GM12872 (cell line): ENCODE measurements at regions not wholly inside any gene's neighbourhood (a gene's known extent, or its start where the extent isn't known, plus 50 kb on each side); places are given as distances from the start of the nearest gene placed in this dataset.

Source experiments
- TF ChIP-seq, protein P1 (sequence below): IDR thresholded peaks from 3 replicates; pipeline ENCODE4 v1.5.1; 2011; ENCODE audit warnings: low read depth, mild to moderate bottlenecking, low read length, moderate library complexity; ENCODE audit not compliant: insufficient read depth

GRCh38 chr2:8598295-8599165 lies 83.3 kb upstream of the ID2 start:
- TF ChIP-seq, protein P1, sequence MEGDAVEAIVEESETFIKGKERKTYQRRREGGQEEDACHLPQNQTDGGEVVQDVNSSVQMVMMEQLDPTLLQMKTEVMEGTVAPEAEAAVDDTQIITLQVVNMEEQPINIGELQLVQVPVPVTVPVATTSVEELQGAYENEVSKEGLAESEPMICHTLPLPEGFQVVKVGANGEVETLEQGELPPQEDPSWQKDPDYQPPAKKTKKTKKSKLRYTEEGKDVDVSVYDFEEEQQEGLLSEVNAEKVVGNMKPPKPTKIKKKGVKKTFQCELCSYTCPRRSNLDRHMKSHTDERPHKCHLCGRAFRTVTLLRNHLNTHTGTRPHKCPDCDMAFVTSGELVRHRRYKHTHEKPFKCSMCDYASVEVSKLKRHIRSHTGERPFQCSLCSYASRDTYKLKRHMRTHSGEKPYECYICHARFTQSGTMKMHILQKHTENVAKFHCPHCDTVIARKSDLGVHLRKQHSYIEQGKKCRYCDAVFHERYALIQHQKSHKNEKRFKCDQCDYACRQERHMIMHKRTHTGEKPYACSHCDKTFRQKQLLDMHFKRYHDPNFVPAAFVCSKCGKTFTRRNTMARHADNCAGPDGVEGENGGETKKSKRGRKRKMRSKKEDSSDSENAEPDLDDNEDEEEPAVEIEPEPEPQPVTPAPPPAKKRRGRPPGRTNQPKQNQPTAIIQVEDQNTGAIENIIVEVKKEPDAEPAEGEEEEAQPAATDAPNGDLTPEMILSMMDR = no peak

DNA sequence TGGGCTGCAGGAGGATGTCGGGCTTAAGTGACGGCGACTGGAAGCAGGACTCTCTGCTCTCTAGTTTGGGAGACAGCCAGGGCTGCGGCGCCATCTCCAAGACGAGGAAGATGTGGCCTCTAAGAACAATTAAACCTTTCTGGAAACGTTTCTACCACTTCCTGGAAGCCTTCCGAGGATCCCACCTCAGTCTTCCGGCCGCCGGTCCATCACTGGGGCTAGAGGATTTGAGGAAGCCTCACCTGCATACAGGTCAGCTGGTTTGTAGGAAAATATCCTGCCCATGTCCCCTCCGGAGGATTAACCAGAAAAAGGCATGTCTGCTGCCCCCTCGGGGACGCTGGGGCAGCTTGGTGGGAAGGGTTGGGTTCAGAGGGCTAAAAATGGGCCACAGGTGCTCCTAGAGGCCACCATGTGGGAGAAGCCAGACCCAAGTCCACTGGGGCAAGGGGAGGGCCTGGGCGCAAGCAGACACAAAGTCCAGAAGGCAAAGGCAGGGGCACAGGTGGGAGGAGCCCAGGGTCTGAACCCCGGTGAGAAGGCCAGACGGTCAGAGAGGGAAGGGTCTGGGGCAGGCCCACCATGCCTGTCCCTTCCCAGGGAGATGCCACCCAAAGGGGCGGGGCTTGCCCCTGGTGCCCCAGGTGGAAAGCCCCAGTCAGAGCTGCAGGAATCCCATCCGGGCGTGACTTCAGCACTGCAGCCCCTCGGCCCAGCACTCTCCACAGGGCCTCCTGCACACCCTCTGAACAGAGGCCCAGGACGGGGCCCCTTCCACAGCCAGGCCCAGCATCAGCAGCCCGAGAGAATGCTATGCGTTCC lies 82.2 kb upstream of the ID2 start:
- TF ChIP-seq, protein P1 = no peak

DNA sequence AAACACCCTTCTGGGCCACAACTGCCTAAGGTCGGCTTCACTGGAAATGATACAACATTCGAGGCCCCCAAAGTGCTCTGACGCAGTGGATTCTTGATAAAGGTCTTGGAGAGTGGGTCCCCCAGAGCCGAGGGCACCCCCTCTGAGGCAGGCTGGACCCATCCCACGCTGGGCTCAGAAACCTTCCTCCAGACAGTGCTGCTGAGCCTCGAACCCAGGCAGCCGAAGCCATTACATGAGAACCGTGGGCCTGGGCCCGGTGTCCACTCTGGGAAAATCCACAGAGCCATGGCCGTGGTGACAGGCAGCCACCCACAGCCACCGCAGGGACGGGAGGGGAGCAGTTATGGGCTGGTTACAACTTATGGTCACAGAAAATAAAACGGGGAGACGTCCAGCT lies 81.4 kb upstream of the ID2 start:
- TF ChIP-seq, protein P1 = no peak

- TF ChIP-seq, protein P1 = no peak
Observed at GRCh38 chr2:8602809-8603208, 79.0 kb upstream of the ID2 start.

DNA sequence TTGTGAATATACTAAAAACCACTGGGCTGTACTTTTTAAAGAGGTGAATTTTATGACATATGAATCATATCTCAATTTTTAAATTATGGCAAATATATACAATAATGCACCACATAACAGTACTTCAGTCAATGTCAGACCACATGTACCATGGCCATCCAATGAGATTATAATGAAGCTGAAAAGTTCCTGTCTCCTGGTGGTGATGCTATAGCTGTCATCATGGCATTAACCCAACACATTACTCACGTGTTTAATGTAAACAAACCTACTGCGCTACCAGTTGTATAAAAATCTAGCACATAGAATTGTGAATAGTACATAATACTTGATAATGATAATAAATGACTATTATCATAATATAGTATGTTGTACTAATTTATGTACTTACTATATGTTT lies 77.6 kb upstream of the ID2 start:
- TF ChIP-seq, protein P1 = no peak

DNA sequence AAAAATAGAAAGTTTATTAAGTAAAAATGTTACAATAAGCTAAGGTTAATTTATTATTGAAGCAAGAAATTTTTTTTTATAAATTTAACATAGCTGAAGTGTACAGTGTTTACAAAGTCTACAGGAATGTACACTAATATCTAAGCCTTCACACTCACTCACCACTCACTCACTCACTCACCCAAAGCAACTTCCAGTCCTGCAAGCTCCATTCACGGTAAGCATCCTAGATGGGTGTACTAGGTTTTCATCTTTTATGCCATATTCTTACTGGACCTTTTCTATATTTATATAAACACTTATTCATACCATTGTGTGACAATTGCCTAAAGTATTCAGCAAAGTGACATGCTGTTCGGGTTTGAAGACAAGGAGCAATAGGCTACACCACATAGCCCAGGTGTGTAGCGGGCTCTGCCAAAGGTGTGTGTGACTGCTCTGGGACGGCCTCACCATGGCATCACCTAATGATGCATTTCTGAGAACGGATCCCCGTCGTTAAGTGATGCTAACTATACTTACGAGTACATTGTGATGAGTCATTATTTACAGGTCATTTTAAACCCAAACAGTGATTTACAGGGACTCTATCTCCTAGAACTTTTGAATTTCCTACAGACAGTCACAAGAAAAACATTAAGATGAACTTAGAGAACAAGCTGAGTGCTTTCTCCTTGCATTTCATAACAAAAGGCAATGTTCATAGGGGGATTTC lies 76.3 kb upstream of the ID2 start:
- TF ChIP-seq, protein P1 = no peak

GRCh38 chr2:8606226-8606625 lies 75.6 kb upstream of the ID2 start:
- TF ChIP-seq, protein P1 = no peak
